ENCODE measurements at regions not wholly inside any gene's neighbourhood (a gene's known extent, or its start where the extent isn't known, plus 50 kb on each side); places are given as distances from the start of the nearest gene placed in this dataset.

DNA sequence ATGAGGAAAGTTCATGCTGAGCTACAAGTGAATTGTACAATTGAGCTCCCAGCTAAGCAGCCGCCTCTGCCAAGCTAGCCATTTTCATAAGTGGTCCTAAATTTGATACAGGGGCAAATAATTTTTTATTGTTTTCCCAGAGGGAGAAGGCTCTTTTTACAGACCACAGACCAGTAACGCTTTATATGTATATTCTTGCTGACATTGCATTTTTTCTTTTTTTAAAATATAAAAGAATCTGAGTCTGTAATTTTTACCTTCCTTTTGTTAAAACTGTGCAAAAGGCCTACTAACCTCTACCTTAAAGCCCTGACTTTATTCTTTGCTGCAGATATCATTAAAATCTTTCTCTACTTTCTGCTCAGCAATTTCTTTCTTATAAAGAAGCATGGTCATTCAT lies 501.2 kb upstream of the INTU start:
- Histone ChIP-seq H3K9ac (ENCODE audit: low read length) (no peak overlapping the region), H4K20me1 (ENCODE audit: insufficient read depth, low read length) (no peaks in the 10 kb centered on the region), H3K4me2 (ENCODE audit: low read length) (no peak overlapping the region), H3K79me2 (ENCODE audit: low read length) (no peaks in the 10 kb centered on the region), H3K27ac (ENCODE audit: low read length) (no peak overlapping the region), H3K27me3 (ENCODE audit: low read depth, low read length) (no peaks in the 10 kb centered on the region), H3K9me3 (ENCODE audit: insufficient read depth, low read length) (no peaks in the 10 kb centered on the region), H3K4me3 (ENCODE audit: low read length) (no peak overlapping the region), H3K36me3 (replicated peaks; ENCODE audit: low read depth, low read length) (no peaks in the 10 kb centered on the region), H3K4me1 (ENCODE audit: low read length) (no peaks in the 10 kb centered on the region), H2AFZ (ENCODE audit: low read depth, low read length) (no peak overlapping the region)
- no peak for TF ChIP-seq EZH2phosphoT487 (IDR thresholded peaks at IDR 0.05; ENCODE audit: low read depth)
- TF ChIP-seq CTCF (IDR thresholded peaks at IDR 0.05; ENCODE audit: low read depth, low read length) = no peak

- Histone ChIP-seq H3K9ac (ENCODE audit: low read length) (no peak overlapping the region), H3K9me3 (ENCODE audit: insufficient read depth, low read length) (no peaks in the 10 kb centered on the region), H4K20me1 (ENCODE audit: insufficient read depth, low read length) (no peaks in the 10 kb centered on the region), H3K27me3 (ENCODE audit: low read depth, low read length) (no peaks in the 10 kb centered on the region), H3K79me2 (ENCODE audit: low read length) (no peaks in the 10 kb centered on the region), H3K36me3 (replicated peaks; ENCODE audit: low read depth, low read length) (no peaks in the 10 kb centered on the region), H3K4me3 (ENCODE audit: low read length) (no peak overlapping the region), H3K4me1 (ENCODE audit: low read length) (no peaks in the 10 kb centered on the region), H3K27ac (ENCODE audit: low read length) (no peak overlapping the region), H3K4me2 (ENCODE audit: low read length) (peak overlapping the region; percentile 17; the same call in 1 of the 2 replicates), H2AFZ (ENCODE audit: low read depth, low read length) (peak overlapping the region; percentile 49; the same call in 1 of the 2 replicates)
- TF ChIP-seq CTCF (IDR thresholded peaks at IDR 0.05; ENCODE audit: low read depth, low read length) = no peak
- no peak for TF ChIP-seq EZH2phosphoT487 (IDR thresholded peaks at IDR 0.05; ENCODE audit: low read depth)
These were observed 498.3 kb upstream of the INTU start for GRCh38 chr4:127134490-127134889.

DNA sequence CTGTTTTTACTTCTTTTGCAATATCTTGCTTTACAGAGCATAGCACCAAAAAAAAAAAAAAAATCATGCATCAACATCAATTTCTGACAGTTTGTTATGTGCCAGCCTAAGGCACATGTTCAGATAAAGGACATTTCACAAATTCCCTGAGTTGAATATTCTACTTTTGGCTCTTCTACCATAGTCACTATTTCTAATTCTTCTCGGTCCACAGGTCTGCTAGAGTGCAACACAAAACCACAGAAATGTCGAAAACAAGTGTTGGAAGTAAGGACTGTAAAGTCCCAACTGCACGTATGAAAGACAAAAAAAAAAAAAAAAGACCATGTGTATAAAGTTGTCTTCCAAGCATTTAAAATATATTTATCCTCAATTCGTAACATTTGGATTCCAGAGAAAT lies 494.2 kb upstream of the INTU start:
- TF ChIP-seq CTCF (IDR thresholded peaks at IDR 0.05; ENCODE audit: low read depth, low read length) = no peak
- no peak for TF ChIP-seq EZH2phosphoT487 (IDR thresholded peaks at IDR 0.05; ENCODE audit: low read depth)
- H2AFZ ChIP-seq (ENCODE audit: low read depth, low read length) = no peak overlapping the region
- no peaks in the 10 kb centered on the region for H4K20me1 ChIP-seq (ENCODE audit: insufficient read depth, low read length)
- H3K4me3 ChIP-seq (ENCODE audit: low read length) = no peak overlapping the region
- no peak overlapping the region for H3K4me2 ChIP-seq (ENCODE audit: low read length)
- H3K27ac ChIP-seq (ENCODE audit: low read length) = no peak overlapping the region
- no peaks in the 10 kb centered on the region for H3K9me3 ChIP-seq (ENCODE audit: insufficient read depth, low read length)
- H3K4me1 ChIP-seq (ENCODE audit: low read length) = no peaks in the 10 kb centered on the region
- H3K79me2 ChIP-seq (ENCODE audit: low read length) = no peaks in the 10 kb centered on the region
- H3K27me3 ChIP-seq (ENCODE audit: low read depth, low read length) = no peaks in the 10 kb centered on the region
- no peaks in the 10 kb centered on the region for H3K36me3 ChIP-seq (replicated peaks; ENCODE audit: low read depth, low read length)
- H3K9ac ChIP-seq (ENCODE audit: low read length) = no peak overlapping the region

- H3K9ac ChIP-seq (ENCODE audit: low read length) = no peak overlapping the region
- no peaks in the 10 kb centered on the region for H3K36me3 ChIP-seq (replicated peaks; ENCODE audit: low read depth, low read length)
- no peaks in the 10 kb centered on the region for H3K27me3 ChIP-seq (ENCODE audit: low read depth, low read length)
- H3K4me3 ChIP-seq (ENCODE audit: low read length) = no peak overlapping the region
- no peak overlapping the region for H3K4me2 ChIP-seq (ENCODE audit: low read length)
- TF ChIP-seq CTCF (IDR thresholded peaks at IDR 0.05; ENCODE audit: low read depth, low read length) (no peak), EZH2phosphoT487 (IDR thresholded peaks at IDR 0.05; ENCODE audit: low read depth) (no peak)
- H2AFZ ChIP-seq (ENCODE audit: low read depth, low read length) = no peak overlapping the region
- H3K27ac ChIP-seq (ENCODE audit: low read length) = no peak overlapping the region
- H3K9me3 ChIP-seq (ENCODE audit: insufficient read depth, low read length) = no peaks in the 10 kb centered on the region
- no peaks in the 10 kb centered on the region for H4K20me1 ChIP-seq (ENCODE audit: insufficient read depth, low read length)
- no peaks in the 10 kb centered on the region for H3K4me1 ChIP-seq (ENCODE audit: low read length)
- H3K79me2 ChIP-seq (ENCODE audit: low read length) = no peaks in the 10 kb centered on the region
These were observed 492.9 kb upstream of the INTU start for GRCh38 chr4:127139788-127140286.
